ENCODE measurements at regions not wholly inside any gene's neighbourhood (a gene's known extent, or its start where the extent isn't known, plus 50 kb on each side); places are given as distances from the start of the nearest gene placed in this dataset.

DNA sequence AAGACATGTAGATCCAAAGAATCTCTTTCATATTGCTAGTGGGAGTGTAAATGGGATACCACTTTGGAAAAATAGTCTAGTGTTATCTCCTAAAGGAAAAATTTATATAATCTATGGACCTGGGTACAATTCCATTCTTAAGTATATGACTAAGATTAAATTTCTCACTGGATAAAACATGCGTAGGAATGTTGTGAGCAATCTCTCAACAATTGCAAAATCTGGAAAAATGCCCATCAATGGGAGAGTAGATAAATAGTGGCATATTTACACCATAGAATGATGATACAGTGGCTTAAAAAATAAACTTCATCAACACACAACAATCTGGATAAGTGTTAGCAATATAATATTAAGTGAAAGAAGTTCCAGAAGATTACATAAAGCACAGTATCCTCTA is 469.5 kb downstream of the MAN2A1 start:
- no peak overlapping the region for H3K4me3 ChIP-seq
- ATAC-seq, result no peak
- DNase-seq, result no peak
- intact Hi-C loops (cut with DNase I), result no loop called here
- TF ChIP-seq CTCF (IDR thresholded peaks at IDR 0.05), result no peak
- no peaks in the 10 kb centered on the region for H3K9me3 ChIP-seq
- no peaks in the 10 kb centered on the region for H3K27me3 ChIP-seq (ENCODE audit: insufficient read depth in 3 of 3, low read length in 2 of 3)
- no peaks in the 10 kb centered on the region for H3K4me1 ChIP-seq
- no peak overlapping the region for H3K27ac ChIP-seq
- no peaks in the 10 kb centered on the region for H3K36me3 ChIP-seq (ENCODE audit: insufficient read depth in 1 of 2, low read depth in 1 of 2)
- 74 to 86% (median 78%) methylated on average over 1 of the region's 1 CpG for WGBS, 3 donors

- H3K9me3 ChIP-seq, result no peaks in the 10 kb centered on the region
- DNase-seq (no peak), ATAC-seq (no peak)
- H3K27me3 ChIP-seq (ENCODE audit: insufficient read depth in 3 of 3, low read length in 2 of 3), result no peaks in the 10 kb centered on the region
- H3K27ac ChIP-seq, result no peak overlapping the region
- intact Hi-C loops (cut with DNase I), result no loop called here
- TF ChIP-seq CTCF (IDR thresholded peaks at IDR 0.05), result no peak
- no peaks in the 10 kb centered on the region for H3K4me1 ChIP-seq
- WGBS, 3 donors, result 47 to 63% (median 59%) methylated on average over 2 of the region's 2 CpGs
- H3K36me3 ChIP-seq (ENCODE audit: insufficient read depth in 1 of 2, low read depth in 1 of 2), result no peaks in the 10 kb centered on the region
- no peak overlapping the region for H3K4me3 ChIP-seq
These were observed 471.4 kb downstream of the MAN2A1 start for GRCh38 chr5:110161162-110161561.

GRCh38 chr5:110165366-110165765 is 475.6 kb downstream of the MAN2A1 start:
- DNase-seq (no peak), ATAC-seq (no peak)
- Histone ChIP-seq H3K36me3 (ENCODE audit: insufficient read depth in 1 of 2, low read depth in 1 of 2) (no peaks in the 10 kb centered on the region), H3K27me3 (ENCODE audit: insufficient read depth in 3 of 3, low read length in 2 of 3) (no peaks in the 10 kb centered on the region), H3K4me1 (no peaks in the 10 kb centered on the region), H3K4me3 (no peak overlapping the region), H3K27ac (no peak overlapping the region), H3K9me3 (peaks cover 4% of the 10 kb centered on the region)
- TF ChIP-seq CTCF (IDR thresholded peaks at IDR 0.05), result no peak
- intact Hi-C loops (cut with DNase I), result no loop called here

DNA sequence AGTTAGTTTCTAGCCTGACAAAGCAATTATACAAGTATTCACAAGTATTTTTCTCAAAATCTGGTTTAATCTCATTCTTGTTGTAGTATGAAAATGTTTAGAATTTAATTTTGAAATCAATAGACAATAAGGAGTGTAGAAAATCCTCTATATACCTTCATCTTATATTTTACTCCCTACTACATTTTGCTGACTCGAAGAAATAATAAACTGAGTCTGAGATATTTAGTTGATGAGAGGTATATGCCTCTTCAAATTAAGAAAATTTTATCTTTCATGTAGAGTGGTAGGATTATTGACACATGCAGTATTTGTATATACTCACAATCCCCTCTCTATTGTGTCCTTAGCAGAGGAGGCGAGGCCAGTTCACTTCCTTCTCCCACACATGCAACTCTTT is 477.7 kb downstream of the MAN2A1 start:
- no peaks in the 10 kb centered on the region for H3K4me1 ChIP-seq
- peaks cover 8% of the 10 kb centered on the region for H3K9me3 ChIP-seq
- no peak for TF ChIP-seq CTCF (IDR thresholded peaks at IDR 0.05)
- WGBS, 3 donors, result 91 to 96% (median 95%) methylated on average over 2 of the region's 2 CpGs
- no peaks in the 10 kb centered on the region for H3K36me3 ChIP-seq (ENCODE audit: insufficient read depth in 1 of 2, low read depth in 1 of 2)
- DNase-seq (no peak), ATAC-seq (no peak)
- no peaks in the 10 kb centered on the region for H3K27me3 ChIP-seq (ENCODE audit: insufficient read depth in 3 of 3, low read length in 2 of 3)
- intact Hi-C loops (cut with DNase I), result no loop called here
- no peak overlapping the region for H3K4me3 ChIP-seq
- H3K27ac ChIP-seq, result no peak overlapping the region

DNA sequence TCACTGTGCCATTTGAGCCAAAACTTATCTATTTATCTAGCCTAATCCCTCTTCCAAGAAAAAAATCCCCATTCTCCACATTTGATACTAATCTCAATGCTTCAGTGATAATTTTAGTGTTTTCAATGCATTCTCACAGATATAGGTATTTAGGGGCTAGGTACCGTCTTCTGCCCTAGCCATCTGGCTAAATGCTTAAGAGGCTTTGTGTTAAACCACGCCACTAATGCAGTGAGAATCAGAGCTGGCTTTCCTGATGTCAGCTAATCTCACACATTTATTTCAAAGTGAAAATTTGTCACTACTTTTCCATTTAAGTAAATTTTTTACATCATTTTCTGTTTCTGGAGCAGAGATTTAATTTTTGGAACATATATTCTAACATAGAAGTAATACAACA is 479.7 kb downstream of the MAN2A1 start:
- no peak for TF ChIP-seq CTCF (IDR thresholded peaks at IDR 0.05)
- intact Hi-C loops (cut with DNase I), result no loop called here
- WGBS, 3 donors, result 69 to 84% (median 70%) methylated on average over 2 of the region's 2 CpGs

More for the DNA sequence above, 479.7 kb downstream of the MAN2A1 start:
- Histone ChIP-seq H3K4me3 (no peak overlapping the region), H3K27me3 (ENCODE audit: insufficient read depth in 3 of 3, low read length in 2 of 3) (no peaks in the 10 kb centered on the region), H3K36me3 (ENCODE audit: insufficient read depth in 1 of 2, low read depth in 1 of 2) (no peaks in the 10 kb centered on the region), H3K4me1 (no peaks in the 10 kb centered on the region), H3K9me3 (peaks cover 8% of the 10 kb centered on the region), H3K27ac (no peak overlapping the region)
- DNase-seq, result no peak
- ATAC-seq, result no peak

All from psoas muscle (tissue), 7 donors.